T-helper 2 cell treated with Interferon-gamma antibody and Interleukin-4, amounts not matched to agents 5 μg/mL and 100 μg/mL, for 36 hours (primary cell): ENCODE measurements at regions not wholly inside any gene's neighbourhood (a gene's known extent, or its start where the extent isn't known, plus 50 kb on each side); places are given as distances from the start of the nearest gene placed in this dataset.
"Not testable (repeated sequence)": the region's sequence is repeated elsewhere in the genome, so short reads cannot be mapped to it uniquely, and the experiment has no call there.

Experiments
- DNase-seq: peaks from one replicate; pipeline ENCODE4 v3.0.0; 2021; ENCODE audit warnings: low spot score
- H3K27ac Mint-ChIP-seq: one replicate; pipeline ENCODE4 v1.8.0; 2021; ENCODE audit warnings: mild to moderate bottlenecking, mixed read lengths
- H3K27me3 Mint-ChIP-seq: one replicate; pipeline ENCODE4 v1.8.0; 2021; ENCODE audit warnings: low read depth, mixed read lengths
- H3K36me3 Mint-ChIP-seq: one replicate; pipeline ENCODE4 v1.8.0; 2021; ENCODE audit warnings: low read depth, mixed read lengths
- H3K4me1 Mint-ChIP-seq: one replicate; pipeline ENCODE4 v1.8.0; 2021; ENCODE audit warnings: low read depth, mixed read lengths
- H3K4me3 Mint-ChIP-seq: one replicate; pipeline ENCODE4 v1.8.0; 2022; ENCODE audit warnings: mild to moderate bottlenecking, moderate library complexity, mixed read lengths
- H3K9me3 Mint-ChIP-seq: one replicate; pipeline ENCODE4 v1.8.0; 2021; ENCODE audit warnings: mixed read lengths

- no peak overlapping the region for H3K27ac Mint-ChIP-seq
- no peak for DNase-seq
- no peaks in the 10 kb centered on the region for H3K9me3 Mint-ChIP-seq
- H3K4me1 Mint-ChIP-seq: no peaks in the 10 kb centered on the region
- H3K36me3 Mint-ChIP-seq: no peaks in the 10 kb centered on the region
- no peak overlapping the region for H3K4me3 Mint-ChIP-seq
- H3K27me3 Mint-ChIP-seq: no peaks in the 10 kb centered on the region
These were observed 664.3 kb downstream of the RFPL4B start for GRCh38 chr6:113011389-113011788.

- Mint-ChIP-seq H3K4me1 (no peaks in the 10 kb centered on the region), H3K4me3 (no peak overlapping the region), H3K9me3 (no peaks in the 10 kb centered on the region), H3K27me3 (no peaks in the 10 kb centered on the region), H3K36me3 (no peaks in the 10 kb centered on the region), H3K27ac (no peak overlapping the region)
- no peak for DNase-seq
These were observed 664.7 kb downstream of the RFPL4B start for GRCh38 chr6:113011801-113012200.

GRCh38 chr6:113015249-113015648 is 668.1 kb downstream of the RFPL4B start:
- Mint-ChIP-seq H3K36me3 (no peaks in the 10 kb centered on the region), H3K27ac (no peak overlapping the region), H3K4me3 (no peak overlapping the region), H3K4me1 (no peaks in the 10 kb centered on the region), H3K27me3 (no peaks in the 10 kb centered on the region), H3K9me3 (no peaks in the 10 kb centered on the region)
- no peak for DNase-seq

- no peak overlapping the region for H3K4me3 Mint-ChIP-seq
These were observed 670.2 kb downstream of the RFPL4B start for GRCh38 chr6:113017353-113017752.

GRCh38 chr6:113018351-113019151 is 671.4 kb downstream of the RFPL4B start:
- Mint-ChIP-seq H3K27me3 (no peaks in the 10 kb centered on the region), H3K36me3 (no peaks in the 10 kb centered on the region), H3K4me3 (no peak overlapping the region), H3K9me3 (no peaks in the 10 kb centered on the region), H3K27ac (no peak overlapping the region), H3K4me1 (no peaks in the 10 kb centered on the region)
- DNase-seq: no peak

More at GRCh38 chr6:113017353-113017752, 670.2 kb downstream of the RFPL4B start:
- DNase-seq: no peak
- Mint-ChIP-seq H3K36me3 (no peaks in the 10 kb centered on the region), H3K4me1 (no peaks in the 10 kb centered on the region), H3K27ac (no peak overlapping the region), H3K27me3 (no peaks in the 10 kb centered on the region), H3K9me3 (no peaks in the 10 kb centered on the region)

DNA sequence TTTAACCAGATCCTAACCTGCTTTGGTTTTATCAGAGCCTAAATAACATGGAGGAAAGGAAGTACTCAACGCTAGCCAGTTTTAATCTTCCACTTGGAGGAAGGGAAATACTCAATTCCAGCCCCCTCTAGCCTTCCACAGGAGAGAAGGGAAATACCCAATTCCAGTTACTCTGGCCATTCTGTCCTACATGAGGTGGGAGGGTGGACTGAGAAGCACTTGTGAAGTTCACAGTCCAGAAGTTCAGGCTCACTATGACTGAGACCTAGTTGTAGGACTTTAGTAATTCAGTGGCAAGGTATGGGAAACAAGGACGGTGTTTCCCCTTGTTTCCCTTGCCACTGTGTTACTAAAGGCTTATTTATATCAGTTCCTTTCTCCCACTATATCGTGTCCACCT is 672.0 kb downstream of the RFPL4B start:
- no peak for DNase-seq
- H3K27me3 Mint-ChIP-seq: no peaks in the 10 kb centered on the region
- H3K4me3 Mint-ChIP-seq: no peak overlapping the region
- no peak overlapping the region for H3K27ac Mint-ChIP-seq
- no peaks in the 10 kb centered on the region for H3K36me3 Mint-ChIP-seq
- H3K9me3 Mint-ChIP-seq: no peaks in the 10 kb centered on the region
- H3K4me1 Mint-ChIP-seq: no peaks in the 10 kb centered on the region

- Mint-ChIP-seq H3K36me3 (no peaks in the 10 kb centered on the region), H3K27me3 (no peaks in the 10 kb centered on the region), H3K27ac (no peak overlapping the region), H3K4me3 (no peak overlapping the region), H3K9me3 (no peaks in the 10 kb centered on the region), H3K4me1 (no peaks in the 10 kb centered on the region)
- DNase-seq: no peak
These were observed 680.6 kb downstream of the RFPL4B start for GRCh38 chr6:113027780-113028179.

- not testable (repeated sequence) for H3K36me3 Mint-ChIP-seq, DNase-seq, H3K4me3 Mint-ChIP-seq, H3K27ac Mint-ChIP-seq, H3K27me3 Mint-ChIP-seq, H3K9me3 Mint-ChIP-seq, H3K4me1 Mint-ChIP-seq
These were observed 682.0 kb downstream of the RFPL4B start for GRCh38 chr6:113029161-113029560.

DNA sequence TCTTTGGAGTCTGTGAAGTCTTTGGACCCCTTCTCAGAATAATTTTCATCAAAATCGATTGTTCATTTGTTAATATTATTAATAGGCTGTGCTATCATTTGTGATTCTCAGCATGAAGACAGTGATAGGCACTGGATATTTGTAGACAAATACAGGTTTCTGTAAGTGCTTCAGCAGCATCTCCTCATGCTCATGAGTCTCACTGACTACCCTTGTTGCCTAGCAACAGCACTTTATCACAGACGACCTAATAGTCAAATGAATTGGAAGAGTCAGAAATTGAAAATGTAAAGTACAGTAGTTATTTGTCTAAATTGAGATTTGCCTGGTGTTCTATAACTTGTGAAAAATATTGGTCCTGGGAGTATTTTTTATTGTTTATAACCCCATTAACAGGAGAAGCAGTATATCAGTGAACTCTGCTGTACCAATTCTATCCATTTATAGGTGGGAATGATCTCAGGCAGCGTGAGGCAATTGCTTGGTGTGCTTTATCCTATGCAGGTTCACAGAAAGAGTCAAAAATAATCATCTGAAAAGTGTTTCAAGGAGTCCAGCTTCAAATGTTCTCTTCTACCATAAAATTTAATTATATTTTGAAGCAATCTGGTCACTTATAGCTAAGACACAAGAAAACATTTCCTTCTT is 684.6 kb downstream of the RFPL4B start:
- no peaks in the 10 kb centered on the region for H3K27me3 Mint-ChIP-seq

DNA sequence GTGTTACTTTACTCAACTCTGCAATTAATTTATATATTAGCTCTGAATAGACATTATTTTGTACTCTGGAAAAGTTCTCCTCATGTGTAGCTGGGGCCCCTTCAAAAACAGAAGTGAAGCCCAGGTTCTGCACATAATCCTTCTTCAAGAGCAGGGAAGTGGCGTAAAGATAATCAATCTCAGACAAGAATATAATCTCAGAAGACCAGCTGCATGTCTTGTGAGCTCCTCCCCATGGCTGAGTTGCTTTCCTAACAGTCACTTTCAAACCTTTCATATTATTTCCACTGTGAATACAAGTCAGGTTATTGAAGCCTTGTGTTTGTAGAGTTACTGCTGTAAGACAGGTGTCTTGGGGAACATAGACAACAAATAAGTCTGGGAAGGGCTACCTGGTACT is 691.9 kb downstream of the RFPL4B start:
- Mint-ChIP-seq H3K36me3 (no peaks in the 10 kb centered on the region), H3K27ac (no peak overlapping the region), H3K4me1 (no peaks in the 10 kb centered on the region), H3K9me3 (no peaks in the 10 kb centered on the region), H3K4me3 (no peak overlapping the region), H3K27me3 (no peaks in the 10 kb centered on the region)
- no peak for DNase-seq

More for the DNA sequence above, 684.6 kb downstream of the RFPL4B start:
- no peak for DNase-seq
- Mint-ChIP-seq H3K27ac (no peak overlapping the region), H3K4me3 (no peak overlapping the region), H3K4me1 (no peaks in the 10 kb centered on the region), H3K9me3 (no peaks in the 10 kb centered on the region), H3K36me3 (no peaks in the 10 kb centered on the region)

GRCh38 chr6:113047148-113047547 is 700.0 kb downstream of the RFPL4B start:
- DNase-seq: no peak
- H3K4me3 Mint-ChIP-seq: no peak overlapping the region

GRCh38 chr6:113047932-113048331 is 700.8 kb downstream of the RFPL4B start:
- no peaks in the 10 kb centered on the region for H3K36me3 Mint-ChIP-seq
- no peaks in the 10 kb centered on the region for H3K9me3 Mint-ChIP-seq
- H3K27ac Mint-ChIP-seq: no peak overlapping the region
- no peaks in the 10 kb centered on the region for H3K27me3 Mint-ChIP-seq
- no peak for DNase-seq
- H3K4me3 Mint-ChIP-seq: no peak overlapping the region
- no peaks in the 10 kb centered on the region for H3K4me1 Mint-ChIP-seq

More at GRCh38 chr6:113047148-113047547, 700.0 kb downstream of the RFPL4B start:
- H3K4me1 Mint-ChIP-seq: no peaks in the 10 kb centered on the region
- no peak overlapping the region for H3K27ac Mint-ChIP-seq
- H3K27me3 Mint-ChIP-seq: no peaks in the 10 kb centered on the region
- H3K36me3 Mint-ChIP-seq: no peaks in the 10 kb centered on the region
- no peaks in the 10 kb centered on the region for H3K9me3 Mint-ChIP-seq

- Mint-ChIP-seq H3K27me3 (no peaks in the 10 kb centered on the region), H3K4me1 (no peaks in the 10 kb centered on the region), H3K4me3 (no peak overlapping the region), H3K9me3 (no peaks in the 10 kb centered on the region), H3K27ac (no peak overlapping the region), H3K36me3 (no peaks in the 10 kb centered on the region)
- no peak for DNase-seq
These were observed 701.6 kb downstream of the RFPL4B start for GRCh38 chr6:113048741-113049140.

GRCh38 chr6:113049190-113049589 is 702.1 kb downstream of the RFPL4B start:
- Mint-ChIP-seq H3K36me3 (no peaks in the 10 kb centered on the region), H3K4me1 (no peaks in the 10 kb centered on the region), H3K9me3 (no peaks in the 10 kb centered on the region), H3K4me3 (no peak overlapping the region), H3K27me3 (no peaks in the 10 kb centered on the region), H3K27ac (no peak overlapping the region)
- no peak for DNase-seq
